ENCODE measurements at regions not wholly inside any gene's neighbourhood (a gene's known extent, or its start where the extent isn't known, plus 50 kb on each side); places are given as distances from the start of the nearest gene placed in this dataset.

- no peak for DNase-seq (ENCODE audit: low spot score)
These were observed 276.0 kb upstream of the NR5A2 start for GRCh38 chr1:199751506-199751905.

GRCh38 chr1:199751962-199752687, 275.4 kb upstream of the NR5A2 start:
- DNase-seq (ENCODE audit: low spot score) = no peak

- no peak for DNase-seq (ENCODE audit: low spot score)
These were observed 274.9 kb upstream of the NR5A2 start for GRCh38 chr1:199752688-199753027.

GRCh38 chr1:199753513-199753912, 274.0 kb upstream of the NR5A2 start:
- DNase-seq (ENCODE audit: low spot score) = no peak

GRCh38 chr1:199756066-199756465, 271.4 kb upstream of the NR5A2 start:
- DNase-seq (ENCODE audit: low spot score) = no peak

GRCh38 chr1:199758626-199759255, 268.8 kb upstream of the NR5A2 start:
- no peak for DNase-seq (ENCODE audit: low spot score)

- DNase-seq (ENCODE audit: low spot score) = no peak
These were observed 268.2 kb upstream of the NR5A2 start for GRCh38 chr1:199759268-199759730.

- no peak for DNase-seq (ENCODE audit: low spot score)
These were observed 264.9 kb upstream of the NR5A2 start for GRCh38 chr1:199762572-199762971.

GRCh38 chr1:199766218-199766792, 261.2 kb upstream of the NR5A2 start:
- no peak for DNase-seq (ENCODE audit: low spot score)

- no peak for DNase-seq (ENCODE audit: low spot score)
These were observed 259.8 kb upstream of the NR5A2 start for GRCh38 chr1:199767700-199768099.

GRCh38 chr1:199774433-199775089, 252.9 kb upstream of the NR5A2 start:
- no peak for DNase-seq (ENCODE audit: low spot score)

GRCh38 chr1:199776768-199777497, 250.6 kb upstream of the NR5A2 start:
- DNase-seq (ENCODE audit: low spot score) = no peak

GRCh38 chr1:199778324-199778955, 249.1 kb upstream of the NR5A2 start:
- DNase-seq (ENCODE audit: low spot score) = no peak

- no peak for DNase-seq (ENCODE audit: low spot score)
These were observed 247.4 kb upstream of the NR5A2 start for GRCh38 chr1:199780091-199780490.

GRCh38 chr1:199780948-199781670, 246.4 kb upstream of the NR5A2 start:
- no peak for DNase-seq (ENCODE audit: low spot score)

- DNase-seq (ENCODE audit: low spot score) = no peak
These were observed 243.2 kb upstream of the NR5A2 start for GRCh38 chr1:199784138-199784895.

GRCh38 chr1:199786695-199787094, 240.8 kb upstream of the NR5A2 start:
- no peak for DNase-seq (ENCODE audit: low spot score)

GRCh38 chr1:199789141-199789540, 238.4 kb upstream of the NR5A2 start:
- no peak for DNase-seq (ENCODE audit: low spot score)

GRCh38 chr1:199791495-199791894, 236.0 kb upstream of the NR5A2 start:
- no peak for DNase-seq (ENCODE audit: low spot score)

- DNase-seq (ENCODE audit: low spot score) = no peak
These were observed 234.6 kb upstream of the NR5A2 start for GRCh38 chr1:199792874-199793273.

Data from globus pallidus (tissue), 1 donor.